ENCODE measurements at regions not wholly inside any gene's neighbourhood (a gene's known extent, or its start where the extent isn't known, plus 50 kb on each side); places are given as distances from the start of the nearest gene placed in this dataset.

GRCh38 chr10:4772202-4772570 is 53.8 kb upstream of the AKR1E2 start:
- TF ChIP-seq CTCF (IDR thresholded peaks at IDR 0.05; ENCODE audit: insufficient read depth, low read depth, low read length) = no peak
- TF ChIP-seq EZH2 (IDR thresholded peaks at IDR 0.05; ENCODE audit: insufficient read depth, low read length) = no peak
